ENCODE measurements at regions not wholly inside any gene's neighbourhood (a gene's known extent, or its start where the extent isn't known, plus 50 kb on each side); places are given as distances from the start of the nearest gene placed in this dataset.
A peak's percentile ranks its signal among the peaks of the same experiment; 100 is the strongest.

GRCh38 chr11:92671081-92671480, 298.4 kb upstream of the MTNR1B start:
- DNase-seq: no peak

GRCh38 chr11:92675303-92675702, 294.1 kb upstream of the MTNR1B start:
- no peak for DNase-seq

- DNase-seq: no peak
Measured at GRCh38 chr11:92675810-92676209, 293.6 kb upstream of the MTNR1B start.

- DNase-seq: no peak
Measured at GRCh38 chr11:92678008-92678611, 291.3 kb upstream of the MTNR1B start.

- no peak for DNase-seq
Measured at GRCh38 chr11:92681586-92681985, 287.9 kb upstream of the MTNR1B start.

GRCh38 chr11:92682136-92682535, 287.3 kb upstream of the MTNR1B start:
- DNase-seq: no peak

GRCh38 chr11:92682952-92683351, 286.5 kb upstream of the MTNR1B start:
- DNase-seq: no peak

- no peak for DNase-seq
Measured at GRCh38 chr11:92685049-92685448, 284.4 kb upstream of the MTNR1B start.

- DNase-seq: no peak
Measured at GRCh38 chr11:92687724-92688123, 281.7 kb upstream of the MTNR1B start.

- DNase-seq: no peak
Measured at GRCh38 chr11:92688416-92688815, 281.0 kb upstream of the MTNR1B start.

- peak; percentile 15 for DNase-seq
Measured at GRCh38 chr11:92692826-92693546, 276.5 kb upstream of the MTNR1B start.

GRCh38 chr11:92696076-92696475, 273.4 kb upstream of the MTNR1B start:
- no peak for DNase-seq

GRCh38 chr11:92697461-92698312, 271.8 kb upstream of the MTNR1B start:
- peak; percentile 46 for DNase-seq

- DNase-seq: no peak
Measured at GRCh38 chr11:92698742-92699141, 270.7 kb upstream of the MTNR1B start.

- DNase-seq: peak; percentile 8
Measured at GRCh38 chr11:92702037-92702804, 267.2 kb upstream of the MTNR1B start.

- no peak for DNase-seq
Measured at GRCh38 chr11:92702805-92703448, 266.5 kb upstream of the MTNR1B start.

- peak; percentile 35 for DNase-seq
Measured at GRCh38 chr11:92703449-92703830, 266.0 kb upstream of the MTNR1B start.

GRCh38 chr11:92707173-92707619, 262.3 kb upstream of the MTNR1B start:
- DNase-seq: no peak

GRCh38 chr11:92707665-92708064, 261.8 kb upstream of the MTNR1B start:
- no peak for DNase-seq

- DNase-seq: no peak
Measured at GRCh38 chr11:92709329-92709728, 260.1 kb upstream of the MTNR1B start.

GRCh38 chr11:92711926-92712325, 257.5 kb upstream of the MTNR1B start:
- DNase-seq: no peak

GRCh38 chr11:92714111-92714510, 255.3 kb upstream of the MTNR1B start:
- DNase-seq: no peak

Data from OCI-M1 (cell line).